Panc1 (cell line): ENCODE measurements at regions not wholly inside any gene's neighbourhood (a gene's known extent, or its start where the extent isn't known, plus 50 kb on each side); places are given as distances from the start of the nearest gene placed in this dataset.

ENCODE experiments used
- ATAC-seq: fragments of 200-7000 bp; cut with Tn5 transposase; 2 replicates; pipeline ENCODE4 v1.9.1; 2020; ENCODE audit warnings: mild to moderate bottlenecking, moderate library complexity
- BruUV-seq: library from RNA; stranded (reverse); fragments of 400-500 nt; replicated peaks from 2 replicates; lab custom pipeline; 2021; lab: Mats Ljungman, UMichigan
- CTCF ChIA-PET: fragments of 300-600 bp; sonication (Branson Sonifier 250); formaldehyde crosslinking; loops from one replicate; lab custom pipeline; 2022; ENCODE audit warnings: antibody characterized with exemption; lab: Charles Lee
- POLR2A ChIA-PET: fragments of 300-600 bp; sonication (Branson Sonifier 250); formaldehyde crosslinking; loops from one replicate; lab custom pipeline; 2022; ENCODE audit warnings: antibody characterized with exemption; lab: Charles Lee
- DNase-seq: peaks from one replicate; pipeline ENCODE4 v3.0.0-alpha.2; 2010; ENCODE audit warnings: low read depth, low spot score
- H3K27ac ChIP-seq: 2 replicates; pipeline ENCODE4 v1.5.1; 2011; ENCODE audit warnings: mild to moderate bottlenecking, low read length, inconsistent platforms
- H3K27me3 ChIP-seq: fragments of 200-500 bp; sonication (Bioruptor generic); 2 replicates; pipeline ENCODE4 v1.6.0; 2014; ENCODE audit warnings: low read length, inconsistent platforms; ENCODE audit not compliant: control insufficient read depth, insufficient read depth
- H3K36me3 ChIP-seq: fragments of 200-500 bp; sonication (Bioruptor generic); 2 replicates; pipeline ENCODE4 v1.5.1; 2014; ENCODE audit warnings: inconsistent platforms, mild to moderate bottlenecking, low read length, moderate library complexity; ENCODE audit not compliant: control insufficient read depth, insufficient read depth
- H3K4me1 ChIP-seq: 2 replicates; pipeline ENCODE4 v1.5.1; 2011; ENCODE audit warnings: inconsistent platforms, mild to moderate bottlenecking, low read length, moderate library complexity; ENCODE audit not compliant: control insufficient read depth, insufficient read depth
- H3K4me3 ChIP-seq, 2 experiments: 2 replicates each; pipeline ENCODE4 v1.5.1; 2011 to 2012; ENCODE audit warnings: low read depth in 2 of 2, low read length in 2 of 2, mild to moderate bottlenecking in 2 of 2, inconsistent platforms in 1 of 2, moderate library complexity in 1 of 2
- H3K9me3 ChIP-seq: fragments of 200-500 bp; sonication (Bioruptor generic); 2 replicates; pipeline ENCODE4 v1.5.1; 2014; ENCODE audit warnings: low read depth, mild to moderate bottlenecking, inconsistent platforms, low read length, moderate library complexity; ENCODE audit not compliant: control insufficient read depth, insufficient read depth
- POLR2AphosphoS5 ChIP-seq: IDR thresholded peaks from 2 replicates; pipeline ENCODE4 v1.6.1; 2012; ENCODE audit warnings: mild to moderate bottlenecking, low read depth, low read length, moderate library complexity
- REST ChIP-seq, 2 experiments: IDR thresholded peaks; 2 replicates each; pipeline ENCODE4 v1.6.1; 2011 to 2012; ENCODE audit warnings: low read depth in 2 of 2, control low read depth in 1 of 2, low read length in 1 of 2, mild to moderate bottlenecking in 1 of 2, moderate library complexity in 1 of 2; ENCODE audit not compliant: insufficient read depth in 1 of 2
- SIN3A ChIP-seq: IDR thresholded peaks from 2 replicates; pipeline ENCODE4 v1.6.1; 2012; ENCODE audit warnings: low read depth, mild to moderate bottlenecking, low read length, moderate library complexity, borderline replicate concordance; ENCODE audit not compliant: insufficient read depth
- TCF7L2 ChIP-seq: IDR thresholded peaks from 2 replicates; pipeline ENCODE4 v1.6.1; 2011; ENCODE audit warnings: mild to moderate bottlenecking, low read depth, low read length, inconsistent platforms
- in situ Hi-C: cut with HindIII; loops from 2 replicates; pipeline ENCODE4 v1.10.0; 2016; ENCODE audit warnings: low sequenced_read_pairs, low pct_unique_long_range_greater_than_20kb
- intact Hi-C: fragments of 100-400 bp; cut with micrococcal nuclease; formaldehyde crosslinking; loops from one replicate; pipeline ENCODE4 v1.10.0; 2022; ENCODE audit not compliant: unreplicated experiment
- TF ChIP-seq, protein P1 (sequence below): fragments of 450-650 bp; IDR thresholded peaks from 2 replicates; pipeline ENCODE4 v1.5.1; 2017; ENCODE audit warnings: mild to moderate bottlenecking

GRCh38 chr3:109977897-109978296 is 640.6 kb upstream of the DPPA4 start:
- H3K36me3 ChIP-seq = no peaks in the 10 kb centered on the region
- DNase-seq = no peak
- H3K4me1 ChIP-seq = no peaks in the 10 kb centered on the region
- no peak for ATAC-seq
- H3K9me3 ChIP-seq = no peaks in the 10 kb centered on the region
- no peaks in the 10 kb centered on the region for H3K27me3 ChIP-seq
- ChIA-PET CTCF (no interaction called here), POLR2A (no interaction called here)
- BruUV-seq = no TSS peak
- TF ChIP-seq SIN3A (no peak), REST (IDR thresholded peaks at IDR 0.05; ENCODE audit: insufficient read depth in 1 of 2, low read depth in 2 of 2, low read length in 1 of 2) (no peak), POLR2AphosphoS5 (no peak), TCF7L2 (no peak)
- TF ChIP-seq, protein P1, sequence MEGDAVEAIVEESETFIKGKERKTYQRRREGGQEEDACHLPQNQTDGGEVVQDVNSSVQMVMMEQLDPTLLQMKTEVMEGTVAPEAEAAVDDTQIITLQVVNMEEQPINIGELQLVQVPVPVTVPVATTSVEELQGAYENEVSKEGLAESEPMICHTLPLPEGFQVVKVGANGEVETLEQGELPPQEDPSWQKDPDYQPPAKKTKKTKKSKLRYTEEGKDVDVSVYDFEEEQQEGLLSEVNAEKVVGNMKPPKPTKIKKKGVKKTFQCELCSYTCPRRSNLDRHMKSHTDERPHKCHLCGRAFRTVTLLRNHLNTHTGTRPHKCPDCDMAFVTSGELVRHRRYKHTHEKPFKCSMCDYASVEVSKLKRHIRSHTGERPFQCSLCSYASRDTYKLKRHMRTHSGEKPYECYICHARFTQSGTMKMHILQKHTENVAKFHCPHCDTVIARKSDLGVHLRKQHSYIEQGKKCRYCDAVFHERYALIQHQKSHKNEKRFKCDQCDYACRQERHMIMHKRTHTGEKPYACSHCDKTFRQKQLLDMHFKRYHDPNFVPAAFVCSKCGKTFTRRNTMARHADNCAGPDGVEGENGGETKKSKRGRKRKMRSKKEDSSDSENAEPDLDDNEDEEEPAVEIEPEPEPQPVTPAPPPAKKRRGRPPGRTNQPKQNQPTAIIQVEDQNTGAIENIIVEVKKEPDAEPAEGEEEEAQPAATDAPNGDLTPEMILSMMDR = no peak
- H3K27ac ChIP-seq = no peak overlapping the region
- no peak overlapping the region for H3K4me3 ChIP-seq
- intact Hi-C loops (no loop called here), in situ Hi-C loops (no loop called here)

DNA sequence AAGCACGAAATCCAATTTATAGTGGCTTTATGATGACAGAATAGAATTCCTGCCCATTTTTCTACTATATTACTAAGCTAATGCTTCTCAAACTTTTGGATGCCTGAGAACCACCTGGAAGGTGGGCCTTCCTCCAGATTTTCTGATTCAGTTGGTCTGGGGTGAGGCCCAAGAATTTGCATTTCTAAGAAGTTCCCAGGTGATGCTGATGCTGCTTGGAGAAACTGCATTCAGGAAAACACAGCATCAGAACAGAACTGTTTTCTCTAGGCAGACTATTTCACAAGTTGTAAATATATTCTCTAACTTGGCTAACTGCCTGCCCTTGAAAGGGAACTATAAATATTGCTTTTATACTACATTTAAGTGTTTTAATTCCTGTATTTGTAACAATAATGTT is 644.9 kb upstream of the DPPA4 start:
- Histone ChIP-seq H3K36me3 (no peaks in the 10 kb centered on the region), H3K9me3 (no peaks in the 10 kb centered on the region), H3K27me3 (no peaks in the 10 kb centered on the region), H3K4me3 (no peak overlapping the region), H3K27ac (no peak overlapping the region), H3K4me1 (no peaks in the 10 kb centered on the region)
- DNase-seq = no peak
- no peak for TF ChIP-seq SIN3A
- intact Hi-C loops (no loop called here), in situ Hi-C loops (no loop called here)
- ChIA-PET POLR2A (no interaction called here), CTCF (no interaction called here)
- BruUV-seq = no TSS peak
- no peak for ATAC-seq

GRCh38 chr3:109984976-109985375 is 647.6 kb upstream of the DPPA4 start:
- ChIA-PET POLR2A (no interaction called here), CTCF (no interaction called here)
- in situ Hi-C loops = no loop called here
- no TSS peak for BruUV-seq
- intact Hi-C loops = no loop called here
- Histone ChIP-seq H3K9me3 (peaks cover 3% of the 10 kb centered on the region; the same call in 1 of the 2 replicates), H3K36me3 (no peaks in the 10 kb centered on the region), H3K4me1 (no peaks in the 10 kb centered on the region), H3K27me3 (no peaks in the 10 kb centered on the region), H3K4me3 (no peak overlapping the region), H3K27ac (no peak overlapping the region)
- no peak for DNase-seq
- no peak for TF ChIP-seq TCF7L2
- TF ChIP-seq REST (IDR thresholded peaks at IDR 0.05; ENCODE audit: insufficient read depth in 1 of 2, low read depth in 2 of 2, low read length in 1 of 2) = no peak
- no peak for TF ChIP-seq POLR2AphosphoS5
- no peak for TF ChIP-seq SIN3A
- TF ChIP-seq, protein P1 = no peak
- ATAC-seq = no peak
